Spleen (tissue), 11 donors: ENCODE measurements at regions not wholly inside any gene's neighbourhood (a gene's known extent, or its start where the extent isn't known, plus 50 kb on each side); places are given as distances from the start of the nearest gene placed in this dataset.
"Not testable (repeated sequence)": the region's sequence is repeated elsewhere in the genome, so short reads cannot be mapped to it uniquely, and the experiment has no call there.

ENCODE experiments used
- DNase-seq: peaks from one replicate; pipeline ENCODE4 v3.0.0-alpha.2; 2020
- H3K27ac ChIP-seq, 8 donors: fragments of 200-600 bp; sonication (generic) in 7 of 8; 1 replicate in 4 of 8; 2 replicates in 4 of 8; pipeline versions ENCODE4 v1.5.0 to v1.8.0; 2016 to 2021; ENCODE audit warnings: inconsistent platforms in 4 of 8, mild to moderate bottlenecking in 4 of 8, moderate library complexity in 1 of 8
- H3K27me3 ChIP-seq, 7 donors: fragments of 200-600 bp; sonication (generic) in 6 of 7; replicated peaks in 1 of 7; 1 replicate in 4 of 7; 2 replicates in 3 of 7; pipeline versions ENCODE4 v1.5.0 to v1.8.0; 2016 to 2021; ENCODE audit warnings: inconsistent platforms in 3 of 7, mild to moderate bottlenecking in 1 of 7
- H3K36me3 ChIP-seq, 6 donors: fragments of 200-600 bp; sonication (generic) in 5 of 6; 1 replicate in 4 of 6; 2 replicates in 2 of 6; pipeline versions ENCODE4 v1.5.0 to v1.8.0; 2016 to 2021; ENCODE audit warnings: inconsistent platforms in 2 of 6
- H3K4me1 ChIP-seq, 6 donors: fragments of 200-600 bp; sonication (generic) in 5 of 6; 1 replicate in 3 of 6; 2 replicates in 3 of 6; pipeline versions ENCODE4 v1.5.0 to v1.8.0; 2016 to 2021; ENCODE audit warnings: inconsistent platforms in 3 of 6
- H3K4me3 ChIP-seq, 8 donors: fragments of 200-600 bp; sonication (generic) in 7 of 8; 1 replicate in 4 of 8; 2 replicates in 4 of 8; pipeline versions ENCODE4 v1.5.0 to v1.8.0; 2016 to 2021; ENCODE audit warnings: inconsistent platforms in 4 of 8, mild to moderate bottlenecking in 4 of 8, moderate library complexity in 2 of 8
- H3K9me3 ChIP-seq, 8 donors: fragments of 200-600 bp; sonication (generic) in 7 of 8; 1 replicate in 4 of 8; 2 replicates in 4 of 8; pipeline versions ENCODE4 v1.5.0 to v1.8.0; 2016 to 2021; ENCODE audit warnings: inconsistent platforms in 4 of 8
- CTCF ChIP-seq, 11 experiments: fragments of 200-600 bp in 7 of 11; fragments of 450-650 bp in 4 of 11; sonication (generic) in 4 of 11; IDR thresholded peaks in 8 of 11; conservative IDR thresholded peaks in 3 of 11; 1 replicate in 7 of 11; 2 replicates in 4 of 11; pipeline versions ENCODE4 v1.4.0 to v1.8.0; 2016 to 2021; ENCODE audit warnings: antibody characterized with exemption in 11 of 11, inconsistent platforms in 4 of 11, mild to moderate bottlenecking in 1 of 11
- POLR2A ChIP-seq, 3 donors: fragments of 450-650 bp; IDR thresholded peaks; one replicate each; pipeline ENCODE4 v1.5.1; 2017; ENCODE audit warnings: antibody characterized with exemption in 3 of 3, mild to moderate bottlenecking in 1 of 3
- POLR2AphosphoS5 ChIP-seq, 3 donors: sonication (generic); formaldehyde crosslinking; IDR thresholded peaks; one replicate each; pipeline ENCODE4 v1.5.1; 2017; ENCODE audit warnings: antibody characterized with exemption in 3 of 3
- WGBS, 5 donors: extraction: QIAGEN DNeasy Blood & Tissue Kit in 3 of 5; methylation state at CpG; one replicate each; pipeline versions ENCODE4 v1.1.5 to v1.1.7; 2013 to 2018; 5-methylcytosine and 5-hydroxymethylcytosine counted together
- intact Hi-C: fragments of 100-400 bp; cut with DNase I; formaldehyde crosslinking; loops from one replicate; pipeline ENCODE4 v1.15.0; 2023; ENCODE audit warnings: low total_unique reads
- donor health status: healthy with polysubstance abuse.
- donor health status: DM: no; HTN: no; CAD: no; lungs with moderate emphysema.
- donor health status: DM: no; HTN: no; CAD: no.
- donor health status: Bipolar disorder and iron deficiency.
- donor health status: healthy.
- donor health status: DM: no; HTN: no; CAD: no.
- donor health status: DM: yes; HTN: yes; CAD: no.

- no peaks in the 10 kb centered on the region for H3K27me3 ChIP-seq
- H3K9me3 ChIP-seq = peaks cover 0 to 3% (median 0%) of the 10 kb centered on the region in 8 donors
- 77 to 89% (median 89%) methylated on average over 4 of the region's 4 CpGs for WGBS, 5 donors
- H3K27ac ChIP-seq = no peak overlapping the region
- H3K4me1 ChIP-seq = no peaks in the 10 kb centered on the region
- no peak for TF ChIP-seq CTCF (IDR thresholded peaks at IDR 0.05 in 8 of 11, conservative IDR thresholded peaks at IDR 0.05 in 3 of 11)
- no peak for TF ChIP-seq POLR2A (IDR thresholded peaks at IDR 0.05)
- no peak for TF ChIP-seq POLR2AphosphoS5 (IDR thresholded peaks at IDR 0.05)
- DNase-seq = no peak
- no peaks in the 10 kb centered on the region for H3K36me3 ChIP-seq
- H3K4me3 ChIP-seq = no peak overlapping the region
- intact Hi-C loops = no loop called here
Measured at GRCh38 chr7:48841739-48842138, 82.6 kb upstream of the CDC14C start.

- no peak overlapping the region for H3K4me3 ChIP-seq
- H3K36me3 ChIP-seq = no peaks in the 10 kb centered on the region
- no peak overlapping the region for H3K27ac ChIP-seq
- H3K9me3 ChIP-seq = peaks cover 0 to 3% (median 0%) of the 10 kb centered on the region in 8 donors
- no peaks in the 10 kb centered on the region for H3K27me3 ChIP-seq
- no peaks in the 10 kb centered on the region for H3K4me1 ChIP-seq
- WGBS, 5 donors = 29 to 68% (median 38%) methylated on average over 41 to 45 of the region's 45 CpGs
- no peak for TF ChIP-seq CTCF (IDR thresholded peaks at IDR 0.05 in 8 of 11, conservative IDR thresholded peaks at IDR 0.05 in 3 of 11)
- TF ChIP-seq POLR2AphosphoS5 (IDR thresholded peaks at IDR 0.05) = no peak
- no peak for TF ChIP-seq POLR2A (IDR thresholded peaks at IDR 0.05)
- DNase-seq = no peak
- intact Hi-C loops = no loop called here
Measured at GRCh38 chr7:48847917-48848316, 76.4 kb upstream of the CDC14C start.

GRCh38 chr7:48860447-48860846, 63.9 kb upstream of the CDC14C start:
- DNase-seq, H3K27me3 ChIP-seq, intact Hi-C loops, H3K4me1 ChIP-seq, H3K27ac ChIP-seq, H3K4me3 ChIP-seq, H3K36me3 ChIP-seq: not testable (repeated sequence)
- H3K9me3 ChIP-seq = peaks cover 0 to 23% (median 9%) of the 10 kb centered on the region in 8 donors

- no peak for DNase-seq
- no peaks in the 10 kb centered on the region for H3K27me3 ChIP-seq
- no peaks in the 10 kb centered on the region for H3K9me3 ChIP-seq
- 77 to 93% (median 83%) methylated on average over 4 of the region's 4 CpGs for WGBS, 5 donors
- no peak for TF ChIP-seq CTCF (IDR thresholded peaks at IDR 0.05 in 8 of 11, conservative IDR thresholded peaks at IDR 0.05 in 3 of 11)
- no peak for TF ChIP-seq POLR2AphosphoS5 (IDR thresholded peaks at IDR 0.05)
- no peak for TF ChIP-seq POLR2A (IDR thresholded peaks at IDR 0.05)
- no peaks in the 10 kb centered on the region for H3K4me1 ChIP-seq
- H3K27ac ChIP-seq = no peak overlapping the region
- H3K36me3 ChIP-seq = no peaks in the 10 kb centered on the region
- intact Hi-C loops = no loop called here
- H3K4me3 ChIP-seq = no peak overlapping the region
Measured at GRCh38 chr7:48868916-48869315, 55.4 kb upstream of the CDC14C start.

GRCh38 chr7:48872548-48872947, 51.8 kb upstream of the CDC14C start:
- TF ChIP-seq CTCF (IDR thresholded peaks at IDR 0.05 in 8 of 11, conservative IDR thresholded peaks at IDR 0.05 in 3 of 11) (no peak), POLR2AphosphoS5 (IDR thresholded peaks at IDR 0.05) (no peak), POLR2A (IDR thresholded peaks at IDR 0.05) (no peak)
- WGBS, 5 donors = 79 to 94% (median 86%) methylated on average over 3 of the region's 3 CpGs

More at GRCh38 chr7:48872548-48872947, 51.8 kb upstream of the CDC14C start:
- Histone ChIP-seq H3K27ac (no peak overlapping the region), H3K4me1 (no peaks in the 10 kb centered on the region), H3K9me3 (no peaks in the 10 kb centered on the region), H3K4me3 (no peak overlapping the region), H3K27me3 (no peaks in the 10 kb centered on the region), H3K36me3 (no peaks in the 10 kb centered on the region)
- DNase-seq = no peak
- intact Hi-C loops = loop anchor here (10.0 kb wide), 1 partner anchor 568 kb away; no protein-coding TSS in a partner anchor
